T-helper 2 cell treated with Interferon-gamma antibody and Interleukin-4, amounts not matched to agents 100 ng/mL and 5 ng/mL, for 36 hours (primary cell): ENCODE measurements at regions not wholly inside any gene's neighbourhood (a gene's known extent, or its start where the extent isn't known, plus 50 kb on each side); places are given as distances from the start of the nearest gene placed in this dataset.

Experiments
- intact Hi-C: fragments of 100-400 bp; cut with micrococcal nuclease; formaldehyde crosslinking; loops from one replicate; pipeline ENCODE4 v1.15.1; 2023

DNA sequence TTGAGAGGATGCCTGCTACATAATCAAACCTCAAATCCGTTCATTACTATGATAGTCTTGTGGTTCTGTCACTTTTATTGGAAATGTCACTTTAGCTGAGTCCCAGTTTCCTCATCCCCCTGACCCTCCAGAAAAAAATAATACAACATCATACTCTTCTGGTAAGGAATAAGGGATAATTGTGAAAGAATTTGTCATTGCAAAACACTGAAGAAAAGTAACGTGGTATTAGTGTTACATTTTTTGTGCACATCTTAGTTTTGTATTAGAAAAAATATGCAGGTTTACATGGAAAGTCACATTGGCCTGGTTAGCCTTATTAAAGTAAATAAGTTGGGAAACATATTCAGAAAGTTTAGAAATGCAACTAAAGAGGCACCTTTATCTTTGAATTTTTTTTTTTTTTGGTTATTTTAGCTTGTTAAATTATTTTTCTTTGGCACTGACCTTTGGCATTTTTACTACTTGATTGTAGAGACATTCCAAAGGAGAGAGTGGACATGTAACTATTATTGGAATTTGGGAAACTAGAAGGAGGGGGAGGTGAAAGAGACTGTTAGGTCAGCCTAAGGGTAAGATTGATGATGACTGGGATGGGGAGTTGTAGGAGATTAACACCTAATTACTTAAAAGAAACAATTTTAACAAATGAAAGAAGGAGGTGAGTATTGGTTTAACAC lies 462.2 kb upstream of the RARB start:
- intact Hi-C loops: no loop called here

DNA sequence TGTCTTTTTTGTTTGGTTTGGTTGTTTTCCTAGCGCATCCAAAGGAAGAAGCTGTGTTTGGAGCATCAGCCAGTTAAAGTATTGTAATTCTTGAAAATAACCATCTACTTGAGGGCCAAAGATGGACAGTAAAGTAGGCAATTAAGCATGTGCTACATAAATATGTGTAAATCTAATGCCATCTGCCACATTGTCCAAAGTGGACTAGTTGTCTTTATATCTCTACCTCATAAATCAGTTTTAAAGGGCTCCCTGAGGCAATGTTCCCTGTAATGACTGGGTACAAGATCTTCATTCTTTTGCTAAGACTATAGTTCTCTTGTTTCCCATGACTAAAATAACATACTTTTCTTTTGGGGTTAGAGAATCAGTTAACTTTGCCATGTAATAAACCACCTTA lies 460.0 kb upstream of the RARB start:
- intact Hi-C loops: no loop called here

DNA sequence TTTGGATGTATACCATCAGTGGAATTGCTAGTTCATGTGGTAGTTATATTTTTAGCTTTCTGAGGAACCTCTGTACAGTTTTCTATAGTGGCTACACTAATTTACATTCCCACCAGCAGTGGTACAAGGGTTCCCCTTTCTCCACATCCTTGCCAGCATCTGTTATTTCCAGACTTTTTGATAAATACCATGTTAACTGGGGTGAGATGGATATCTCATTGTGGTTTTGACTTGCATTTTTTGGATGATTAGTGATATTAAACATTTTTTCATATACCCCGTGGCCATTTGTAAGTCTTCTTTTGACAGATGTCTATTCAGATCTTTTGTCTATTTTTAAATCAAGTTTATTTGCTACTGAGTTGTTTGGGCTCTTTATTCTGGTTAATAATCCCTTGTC lies 455.6 kb upstream of the RARB start:
- intact Hi-C loops: no loop called here

DNA sequence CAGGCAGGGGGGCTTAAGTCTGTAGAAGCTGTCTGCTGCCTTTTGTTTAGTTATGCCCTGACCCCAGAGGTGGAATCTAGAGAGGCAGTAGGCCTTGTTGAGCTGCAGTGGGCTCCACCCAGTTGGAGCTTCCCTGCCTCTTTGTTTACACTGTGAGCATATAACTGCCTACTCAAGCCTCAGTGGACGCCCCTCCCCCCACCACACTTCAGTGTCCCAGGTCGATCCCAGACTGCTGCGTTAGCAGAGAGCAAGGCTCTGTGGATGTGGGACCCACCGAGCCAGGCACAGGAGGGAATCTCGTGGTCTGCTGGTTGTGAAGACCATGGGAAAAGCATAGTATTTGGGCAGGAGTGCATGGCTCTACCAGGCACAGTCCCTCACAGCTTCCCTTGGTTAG lies 446.8 kb upstream of the RARB start:
- intact Hi-C loops: no loop called here

DNA sequence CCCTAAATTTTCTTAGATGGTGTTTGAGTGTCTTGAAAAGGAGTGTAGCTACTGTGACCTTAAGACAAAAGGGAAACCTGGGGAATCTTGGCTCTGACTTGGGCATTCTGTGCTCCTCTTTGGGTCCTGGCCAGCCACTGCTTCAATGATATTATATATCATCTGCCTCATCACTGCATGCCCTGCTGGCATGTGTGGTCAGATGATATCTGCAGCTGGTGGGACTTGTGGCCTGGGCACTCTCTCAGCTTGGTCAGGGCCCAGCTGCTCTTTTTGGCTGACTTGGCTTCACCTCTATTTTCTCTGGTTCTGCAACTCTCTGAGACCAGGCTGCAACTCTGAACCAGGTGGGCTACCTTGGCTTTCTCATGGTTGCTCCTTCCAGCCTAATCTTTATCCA lies 446.1 kb upstream of the RARB start:
- intact Hi-C loops: no loop called here

DNA sequence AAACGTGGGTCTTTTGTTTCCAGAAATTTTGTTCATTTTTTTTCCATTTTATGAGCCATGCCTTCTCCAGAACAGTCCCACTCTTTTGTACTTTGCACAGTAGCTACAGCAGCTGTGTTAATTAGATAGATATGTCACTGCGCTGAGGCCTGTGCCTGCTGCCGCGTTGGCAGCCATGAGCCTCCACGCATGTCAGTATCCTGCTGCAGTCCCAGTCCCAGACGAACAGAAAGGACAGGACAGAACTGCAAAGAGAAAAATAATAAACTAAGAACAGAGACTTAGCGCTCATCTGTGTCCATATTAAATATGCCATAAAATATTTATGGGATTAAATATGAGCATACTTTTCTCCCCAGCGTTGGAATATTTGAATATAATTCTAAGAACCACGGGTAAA lies 442.4 kb upstream of the RARB start:
- intact Hi-C loops: no loop called here

DNA sequence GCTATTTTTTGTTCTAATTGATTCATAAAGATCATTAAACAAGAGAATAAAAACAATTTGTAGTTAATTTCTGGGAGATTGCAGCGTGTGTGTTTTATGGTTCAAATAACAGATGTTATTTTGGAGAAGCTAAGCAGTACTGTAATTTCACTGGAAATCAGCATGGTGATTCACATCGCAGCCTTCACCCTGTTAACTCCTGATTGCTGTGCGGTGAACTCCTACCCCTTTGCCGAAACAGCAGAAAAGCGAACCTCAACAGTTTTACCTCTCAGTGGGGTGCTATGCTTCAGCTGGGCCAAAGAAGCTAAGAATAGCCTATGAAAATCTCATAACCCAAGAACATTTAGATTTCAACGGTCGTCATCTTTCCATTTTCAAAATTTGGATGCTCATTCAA lies 441.5 kb upstream of the RARB start:
- intact Hi-C loops: no loop called here

DNA sequence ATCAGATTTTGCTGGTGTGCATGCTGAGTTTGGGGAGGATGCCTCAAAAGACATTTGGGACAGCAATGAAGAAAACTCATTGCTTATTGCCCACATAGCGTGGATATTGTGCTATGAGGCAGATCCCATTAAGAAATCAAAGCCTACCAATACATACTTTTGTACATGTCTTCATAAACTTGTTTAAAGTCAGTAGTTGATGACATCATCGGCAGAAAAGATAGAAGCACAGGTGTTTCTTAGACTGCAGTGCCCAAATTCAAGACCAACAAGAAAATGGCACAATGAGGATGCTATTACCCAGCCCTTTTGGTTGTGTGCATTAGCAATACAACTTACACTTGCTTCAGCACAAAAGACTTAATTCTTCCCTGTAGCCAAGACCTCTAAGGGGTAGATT lies 428.7 kb upstream of the RARB start:
- intact Hi-C loops: no loop called here

DNA sequence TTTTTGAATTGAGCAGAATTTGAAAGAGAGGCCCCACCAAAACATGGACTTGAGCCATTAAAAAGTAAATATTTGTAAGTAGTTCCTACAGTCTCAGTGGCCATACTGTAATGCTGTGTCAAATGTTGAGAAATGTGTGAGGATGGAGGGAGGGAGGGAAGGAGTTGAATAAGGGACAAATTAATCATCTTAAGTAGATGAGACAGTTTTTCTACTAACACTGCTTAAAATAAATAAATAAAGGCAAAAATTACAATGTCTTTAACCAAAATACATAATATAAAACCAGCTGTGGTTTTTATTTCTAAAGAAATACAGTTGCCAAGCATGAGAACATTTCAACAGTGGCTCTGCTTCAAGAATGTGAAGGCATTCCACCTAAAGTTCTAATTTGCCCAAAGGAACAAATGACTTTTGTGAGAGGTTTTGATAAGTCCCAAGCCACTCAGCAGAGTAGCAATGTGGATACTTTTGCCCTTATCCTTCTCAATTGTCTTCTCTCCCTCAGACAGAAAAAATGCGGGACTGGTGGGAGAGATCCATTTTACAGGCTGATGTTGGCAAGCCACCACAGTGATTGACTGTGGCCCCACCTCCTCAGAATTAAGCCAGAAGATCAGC lies 427.0 kb upstream of the RARB start:
- intact Hi-C loops: no loop called here

DNA sequence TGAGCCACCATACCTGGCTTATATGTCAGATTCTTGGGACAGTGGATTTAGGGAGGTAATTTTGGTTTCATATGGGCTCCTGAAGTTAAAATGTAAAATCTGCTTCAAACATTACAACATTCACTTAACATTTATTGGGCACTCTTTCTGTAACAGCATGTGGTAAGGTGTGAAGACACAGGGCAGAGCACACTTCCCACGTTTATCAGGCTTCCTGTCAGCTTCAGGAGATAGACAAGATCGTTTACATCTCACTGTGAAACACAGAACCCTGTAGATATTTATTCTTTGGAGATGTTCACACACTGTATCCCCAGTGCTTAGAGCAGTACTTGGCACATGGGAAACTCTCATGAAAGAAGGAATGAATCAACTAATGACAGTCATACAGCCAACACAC lies 426.0 kb upstream of the RARB start:
- intact Hi-C loops: no loop called here

DNA sequence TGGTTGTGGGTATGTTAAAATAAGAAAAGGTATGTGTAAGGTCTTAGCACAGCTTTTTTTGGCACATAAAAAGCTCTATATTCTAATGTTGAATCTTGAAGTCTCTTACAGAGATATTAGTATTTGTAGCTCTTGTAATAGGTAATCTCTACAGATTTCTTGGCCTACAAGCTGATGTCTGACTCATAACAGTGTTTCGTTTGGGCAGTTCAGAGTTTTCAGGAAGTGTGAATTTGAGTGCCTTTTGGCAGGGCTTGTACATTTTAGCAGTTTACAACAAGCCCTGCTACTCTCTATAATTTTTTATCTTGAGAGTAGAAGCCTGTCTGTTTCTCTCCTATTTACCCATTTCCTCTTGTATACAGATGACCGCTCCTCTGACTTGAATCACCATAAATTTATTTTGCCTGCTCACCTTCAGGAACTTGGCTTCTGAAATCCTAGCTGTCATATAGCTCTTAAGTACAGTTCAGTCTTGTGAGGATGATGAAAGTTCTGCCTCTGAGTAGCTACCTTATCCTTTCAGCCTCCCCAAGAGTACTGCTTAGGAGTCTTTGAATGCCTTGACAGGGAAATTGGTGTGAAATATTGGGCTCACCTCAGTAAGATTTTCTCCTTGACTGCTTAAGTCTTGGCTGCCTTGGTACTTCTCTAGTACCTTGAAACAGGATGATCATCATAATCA lies 419.9 kb upstream of the RARB start:
- intact Hi-C loops: no loop called here

DNA sequence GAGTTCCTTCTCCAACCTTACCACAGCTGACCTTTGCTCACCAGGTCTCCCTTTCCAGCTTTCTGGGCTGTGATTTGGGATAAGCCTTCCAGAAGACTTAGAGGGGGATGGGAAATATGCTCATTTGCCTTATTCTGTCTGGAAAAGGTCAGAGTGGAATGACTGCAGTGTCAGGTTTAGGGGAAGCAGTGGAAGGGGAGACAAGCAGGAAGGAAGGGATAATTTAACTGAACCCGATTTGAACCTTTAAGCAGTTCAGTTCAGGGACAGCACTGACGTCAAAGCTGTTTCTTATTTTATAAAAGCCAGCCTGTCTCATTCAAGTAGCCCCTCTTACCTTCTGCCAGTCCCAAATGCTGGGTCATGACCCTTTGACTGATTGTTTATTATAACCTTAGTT lies 418.4 kb upstream of the RARB start:
- intact Hi-C loops: no loop called here

DNA sequence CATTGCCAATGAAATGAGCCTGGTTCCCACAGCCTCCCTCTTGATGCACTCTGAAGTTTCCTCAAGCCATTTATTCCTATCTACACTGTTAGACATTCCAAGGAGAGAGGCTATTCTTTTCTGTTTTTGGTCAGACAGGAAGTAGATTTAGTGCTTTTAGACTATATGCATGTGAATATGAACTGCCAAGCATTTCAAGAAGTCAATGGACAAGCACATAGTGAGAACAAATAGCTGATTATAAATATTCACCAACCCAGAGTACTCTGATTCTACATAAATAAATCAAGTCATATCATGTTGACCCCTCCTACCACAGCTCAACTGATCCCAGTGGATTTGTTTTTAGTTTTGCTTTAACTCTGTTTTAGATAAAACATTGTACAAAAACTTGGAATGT lies 412.5 kb upstream of the RARB start:
- intact Hi-C loops: no loop called here

DNA sequence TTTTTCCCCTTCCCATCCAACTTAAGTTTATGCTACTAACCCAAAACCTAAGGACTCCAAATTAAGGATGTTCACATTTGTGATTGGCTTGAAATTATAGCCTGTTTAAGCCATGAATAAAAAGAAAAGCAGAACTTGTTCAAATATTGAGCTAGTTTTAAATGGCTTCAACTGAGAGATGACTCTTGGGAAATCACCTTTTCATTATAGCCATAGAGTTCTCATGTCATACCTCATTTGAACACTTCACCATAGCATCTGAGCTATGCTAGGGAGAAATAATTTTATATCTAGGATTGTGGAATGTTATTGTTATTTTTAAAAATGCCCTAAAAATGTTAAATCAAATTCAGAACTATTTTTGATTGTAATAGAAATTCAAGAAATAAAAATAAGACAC lies 409.2 kb upstream of the RARB start:
- intact Hi-C loops: no loop called here

DNA sequence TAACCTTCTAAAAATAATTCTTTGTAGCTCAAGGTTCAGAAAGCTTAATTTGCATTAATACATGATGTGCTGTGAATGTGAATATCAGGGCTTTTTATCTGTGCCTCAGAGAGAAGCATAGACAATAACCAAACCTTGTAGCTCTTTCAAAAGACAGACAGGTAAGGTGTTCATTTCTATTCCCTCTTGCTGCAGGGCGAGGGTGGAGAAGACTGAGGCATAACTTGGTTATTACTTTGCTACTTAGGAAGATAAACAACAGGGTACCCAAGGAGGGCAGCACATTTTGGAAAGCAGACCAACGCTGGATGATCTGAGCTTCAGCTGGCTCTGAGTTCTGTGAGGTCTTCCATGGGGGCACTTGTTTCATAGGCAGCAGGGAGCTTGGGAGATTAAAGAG lies 408.6 kb upstream of the RARB start:
- intact Hi-C loops: no loop called here

DNA sequence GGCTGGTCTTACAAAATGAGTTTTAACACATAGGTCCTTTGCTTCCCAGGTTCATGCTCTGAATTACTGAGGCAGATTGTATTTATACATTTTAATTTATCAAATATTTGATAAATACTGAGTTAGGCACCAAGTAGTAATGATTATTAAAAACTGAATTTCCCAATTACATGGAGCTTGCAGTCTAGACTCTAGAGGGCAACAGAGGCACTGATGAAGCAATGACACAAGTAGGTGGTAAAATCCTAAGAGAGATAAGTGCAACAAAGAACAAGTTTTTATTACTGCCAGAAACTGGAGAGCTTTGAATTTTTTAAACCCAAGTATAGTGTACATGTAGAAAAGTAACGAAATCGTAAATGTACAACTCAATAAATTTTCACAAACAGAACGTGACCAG lies 406.2 kb upstream of the RARB start:
- intact Hi-C loops: no loop called here

DNA sequence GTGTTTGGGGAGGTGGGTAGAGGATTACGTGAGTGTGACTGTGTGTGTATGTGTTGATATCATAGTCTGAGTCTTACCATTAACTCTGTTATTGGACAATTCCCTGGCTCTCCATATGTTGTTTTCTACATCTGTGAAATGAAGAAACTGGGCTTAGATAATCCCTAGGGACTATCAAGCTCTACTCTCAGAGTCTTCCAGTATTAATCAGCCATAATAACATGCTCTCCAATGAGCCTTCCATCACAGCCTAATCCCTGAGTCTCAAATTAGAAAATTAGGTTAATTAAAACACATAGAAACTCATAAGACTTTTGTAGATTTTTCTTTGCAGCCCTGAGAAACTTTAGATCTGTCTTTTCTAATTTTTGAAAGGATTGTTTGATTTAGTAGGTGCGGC lies 404.2 kb upstream of the RARB start:
- intact Hi-C loops: no loop called here

DNA sequence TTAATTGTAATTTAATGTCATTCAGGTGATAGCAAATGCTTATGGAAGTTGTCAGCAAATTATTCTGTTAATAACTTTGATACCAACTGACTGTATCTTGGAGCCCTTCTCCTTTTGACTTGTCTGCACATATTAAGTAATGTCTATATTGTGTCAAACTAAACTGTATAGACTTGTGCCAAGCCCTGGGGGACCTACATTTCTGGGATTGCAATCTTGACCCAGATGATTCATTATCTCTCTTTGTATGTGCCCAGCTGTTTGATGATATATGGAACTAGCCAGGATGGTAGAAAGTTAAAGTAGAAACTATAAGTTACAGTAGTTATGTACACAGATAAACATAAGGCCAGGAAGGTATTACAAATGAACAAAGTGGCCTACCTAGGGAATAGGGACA lies 402.8 kb upstream of the RARB start:
- intact Hi-C loops: no loop called here

DNA sequence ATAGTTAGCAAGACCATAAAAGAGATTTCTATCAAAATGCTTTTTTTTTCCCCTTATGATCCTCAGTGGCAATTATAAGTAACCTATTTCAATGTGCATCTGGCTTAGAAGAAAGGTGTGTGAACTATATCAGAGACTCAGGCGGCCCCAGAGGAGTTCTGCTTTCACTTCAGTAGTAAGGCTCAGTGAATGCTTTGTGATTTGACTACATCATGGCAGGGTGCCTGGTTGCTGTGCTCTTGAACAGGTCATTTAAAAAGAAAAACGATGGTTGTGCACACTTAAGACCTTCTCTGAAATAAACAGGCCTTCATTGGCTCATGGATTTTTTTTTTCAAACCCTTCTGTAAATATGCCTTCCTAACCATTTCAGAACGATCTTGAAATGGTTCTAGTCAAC lies 400.4 kb upstream of the RARB start:
- intact Hi-C loops: no loop called here

DNA sequence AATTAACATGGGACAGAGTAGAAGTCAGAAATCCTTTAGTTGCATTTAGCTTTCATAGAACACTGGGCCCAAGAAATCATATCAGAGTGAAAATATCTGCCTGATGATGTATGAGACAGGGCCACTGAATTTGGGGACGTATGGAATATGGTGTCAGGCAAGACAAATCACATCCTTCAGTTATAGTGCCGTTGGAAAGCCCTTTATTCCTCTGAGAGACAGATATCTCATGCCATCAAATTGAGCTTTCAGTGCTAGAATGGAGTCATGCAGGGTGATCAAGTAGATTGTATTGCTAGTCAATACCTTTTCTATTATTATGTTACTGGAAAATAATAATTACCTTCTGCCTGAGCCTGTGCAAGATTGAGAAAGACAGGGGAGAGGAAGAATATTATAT lies 398.2 kb upstream of the RARB start:
- intact Hi-C loops: no loop called here

DNA sequence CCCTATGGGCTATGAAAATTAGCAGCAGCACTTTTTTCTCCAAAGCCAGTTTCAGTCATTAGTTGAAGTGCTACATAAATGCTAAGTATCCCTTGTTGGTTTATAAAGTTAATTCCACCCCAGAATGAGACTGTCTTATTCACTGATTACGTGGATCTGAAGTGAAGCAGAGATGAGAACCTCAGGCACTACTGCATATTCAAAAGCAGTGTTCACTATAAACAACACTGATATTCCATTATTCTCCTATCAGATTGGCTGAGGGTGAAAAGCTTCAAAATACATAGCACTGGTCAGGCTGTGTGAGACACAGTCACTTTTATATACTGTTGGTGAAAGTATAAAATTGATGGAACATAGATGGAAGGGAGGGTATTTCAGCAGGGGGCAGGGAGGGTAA lies 395.7 kb upstream of the RARB start:
- intact Hi-C loops: no loop called here

DNA sequence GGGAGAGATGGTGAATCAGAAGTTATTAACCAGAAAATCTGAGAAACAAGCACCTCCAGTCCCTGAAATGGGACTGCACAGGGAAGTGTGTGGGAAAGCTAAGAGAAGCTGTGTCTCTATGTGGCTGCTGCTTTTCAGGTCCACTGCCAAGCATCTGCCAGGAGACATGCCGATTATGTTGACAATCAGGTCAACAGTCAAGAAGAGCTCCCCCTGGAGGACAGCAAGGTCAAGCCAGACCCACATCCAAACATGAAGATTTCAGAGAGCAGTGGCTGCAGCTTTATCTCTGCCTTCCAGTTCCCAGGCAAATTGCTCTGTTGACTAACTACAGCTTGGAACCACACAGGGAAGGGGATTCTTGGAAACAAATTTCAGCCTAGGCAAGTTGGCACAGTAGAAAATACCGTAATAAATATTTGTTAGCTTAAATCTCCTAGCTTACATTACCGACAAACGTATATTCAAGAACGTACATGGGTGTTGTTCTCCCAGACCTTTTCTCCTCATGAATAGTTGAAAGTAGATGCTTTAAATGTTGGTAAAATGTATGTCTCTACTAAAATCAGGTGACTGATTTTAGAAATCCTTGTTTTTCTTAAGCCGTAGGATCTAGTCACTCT lies 394.5 kb upstream of the RARB start:
- intact Hi-C loops: no loop called here

DNA sequence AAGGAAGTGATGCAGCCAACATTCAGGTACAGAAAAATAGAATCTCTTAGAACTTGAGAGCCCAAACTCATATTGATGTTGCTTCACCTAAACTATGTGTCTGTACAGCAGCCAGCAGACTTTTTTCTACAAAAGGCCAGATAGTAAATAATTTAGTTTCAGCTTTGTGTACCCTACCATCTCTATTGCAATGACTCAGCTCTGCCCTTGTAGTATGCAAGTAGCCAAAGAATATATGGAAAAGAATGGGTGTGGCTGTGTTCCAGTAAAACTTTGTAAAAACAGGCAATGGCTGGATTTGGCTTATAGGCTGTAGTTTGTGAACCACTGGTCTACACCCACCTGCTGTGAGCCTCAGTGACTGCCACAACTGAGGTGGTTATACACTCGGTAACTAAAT lies 392.5 kb upstream of the RARB start:
- intact Hi-C loops: no loop called here
